ENCODE measurements at regions not wholly inside any gene's neighbourhood (a gene's known extent, or its start where the extent isn't known, plus 50 kb on each side); places are given as distances from the start of the nearest gene placed in this dataset.

DNA sequence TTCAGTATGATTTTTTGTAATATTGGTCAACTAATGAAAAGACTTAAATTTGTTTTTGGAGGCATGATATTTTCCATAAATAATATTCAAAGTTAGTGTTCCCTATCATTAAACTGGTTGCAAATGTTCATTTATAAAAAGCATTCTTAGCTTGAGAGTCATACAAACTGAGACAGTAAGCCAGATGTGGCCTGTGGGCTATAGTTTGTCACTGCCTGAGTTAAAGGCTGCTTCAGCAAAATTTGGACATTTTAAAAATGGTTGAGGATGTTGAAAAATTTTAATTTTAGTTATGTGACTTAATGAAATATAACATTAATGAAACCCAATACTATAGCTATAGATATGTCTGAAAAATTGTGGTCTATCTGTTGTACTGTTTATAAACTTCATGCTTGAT is 180.2 kb upstream of the CACNA2D1 start:
- peak; percentile 68 for TF ChIP-seq MAFK (IDR thresholded peaks at IDR 0.05; ENCODE audit: low read depth, low read length)
- no peak for TF ChIP-seq RFX5 (IDR thresholded peaks at IDR 0.05; ENCODE audit: low read depth, low read length)
